Esophagus muscularis mucosa (tissue), 4 donors: ENCODE measurements at regions not wholly inside any gene's neighbourhood (a gene's known extent, or its start where the extent isn't known, plus 50 kb on each side); places are given as distances from the start of the nearest gene placed in this dataset.

Experiments
- DNase-seq: peaks from one replicate; pipeline ENCODE4 v3.0.0-alpha.2; 2017; ENCODE audit errors: extremely low spot score
- H3K27ac ChIP-seq, 4 donors: fragments of 200-600 bp; sonication (generic); replicated peaks in 1 of 4; 1 replicate in 3 of 4; 2 replicates in 1 of 4; pipeline ENCODE4 v1.5.1; 2016 to 2019; ENCODE audit warnings: mild to moderate bottlenecking in 1 of 4
- H3K27me3 ChIP-seq, 4 donors: fragments of 200-600 bp; sonication (generic); one replicate each; pipeline versions ENCODE4 v1.5.1 to v1.6.0; 2016 to 2019
- H3K36me3 ChIP-seq, 4 donors: fragments of 200-600 bp; sonication (generic); one replicate each; pipeline ENCODE4 v1.5.1; 2016 to 2019
- H3K4me1 ChIP-seq, 4 donors: fragments of 200-600 bp; sonication (generic); one replicate each; pipeline ENCODE4 v1.5.1; 2016 to 2019
- H3K4me3 ChIP-seq, 4 donors: fragments of 200-600 bp; sonication (generic); 1 replicate in 2 of 4; 2 replicates in 2 of 4; pipeline ENCODE4 v1.5.1; 2016 to 2019; ENCODE audit warnings: mild to moderate bottlenecking in 4 of 4, moderate library complexity in 1 of 4
- H3K9me3 ChIP-seq, 4 donors: fragments of 200-600 bp; sonication (generic); 1 replicate in 3 of 4; 2 replicates in 1 of 4; pipeline ENCODE4 v1.5.1; 2016 to 2019
- CTCF ChIP-seq, 3 experiments: fragments of 200-600 bp in 2 of 3; fragments of 450-650 bp in 1 of 3; sonication (generic) in 2 of 3; IDR thresholded peaks; one replicate each; pipeline ENCODE4 v1.5.1; 2017 to 2019; ENCODE audit warnings: antibody characterized with exemption in 3 of 3, mild to moderate bottlenecking in 2 of 3, moderate library complexity in 1 of 3
- EP300 ChIP-seq: sonication (generic); formaldehyde crosslinking; IDR thresholded peaks from one replicate; pipeline ENCODE4 v1.6.1; 2017; ENCODE audit warnings: antibody characterized with exemption
- POLR2A ChIP-seq: fragments of 450-650 bp; IDR thresholded peaks from one replicate; pipeline ENCODE4 v1.6.1; 2017; ENCODE audit warnings: antibody characterized with exemption, moderate library complexity, mild to moderate bottlenecking, low read depth
- POLR2AphosphoS5 ChIP-seq, 2 donors: sonication (generic); formaldehyde crosslinking; IDR thresholded peaks; one replicate each; pipeline ENCODE4 v1.6.1; 2017; ENCODE audit warnings: antibody characterized with exemption in 2 of 2
- WGBS: methylation state at CpG from one replicate; pipeline ENCODE4 v1.1.5; 2018; 5-methylcytosine and 5-hydroxymethylcytosine counted together
- intact Hi-C: fragments of 100-400 bp; cut with DNase I; formaldehyde crosslinking; loops from one replicate; pipeline ENCODE4 v1.15.1; 2023

- DNase-seq = no peak
- no peaks in the 10 kb centered on the region for H3K36me3 ChIP-seq
- peaks cover 13 to 17% (median 16%) of the 10 kb centered on the region in 4 donors for H3K4me1 ChIP-seq
- TF ChIP-seq POLR2AphosphoS5 (IDR thresholded peaks at IDR 0.05) (no peak), POLR2A (no peak), CTCF (IDR thresholded peaks at IDR 0.05) (no peak), EP300 (no peak)
- no peak overlapping the region for H3K27ac ChIP-seq
- no peak overlapping the region for H3K4me3 ChIP-seq
- H3K27me3 ChIP-seq = no peaks in the 10 kb centered on the region
- intact Hi-C loops = no loop called here
- 93% methylated on average over 2 of the region's 2 CpGs for WGBS
- no peaks in the 10 kb centered on the region for H3K9me3 ChIP-seq
Observed at GRCh38 chr18:46246101-46246500, 141.9 kb downstream of the HAUS1 start.

- TF ChIP-seq POLR2A = no peak
- no peak for TF ChIP-seq CTCF (IDR thresholded peaks at IDR 0.05)
- no peak for TF ChIP-seq POLR2AphosphoS5 (IDR thresholded peaks at IDR 0.05)
- no peak for TF ChIP-seq EP300
- H3K27ac ChIP-seq = no peak overlapping the region
- H3K9me3 ChIP-seq = no peaks in the 10 kb centered on the region
- no peaks in the 10 kb centered on the region for H3K36me3 ChIP-seq
- H3K4me3 ChIP-seq = no peak overlapping the region
- 96% methylated on average over 3 of the region's 3 CpGs for WGBS
- no peaks in the 10 kb centered on the region for H3K27me3 ChIP-seq
- intact Hi-C loops = no loop called here
- DNase-seq = no peak
- H3K4me1 ChIP-seq = peaks cover 15 to 21% (median 18%) of the 10 kb centered on the region in 4 donors
Observed at GRCh38 chr18:46247942-46248341, 143.8 kb downstream of the HAUS1 start.

- intact Hi-C loops = loop anchor here (5.0 kb wide), 1 partner anchor 78 kb away; a partner anchor contains a TSS
- Histone ChIP-seq H3K27ac (no peak overlapping the region), H3K4me3 (no peak overlapping the region), H3K36me3 (peaks cover 0 to 6% (median 0%) of the 10 kb centered on the region in 4 donors), H3K9me3 (no peaks in the 10 kb centered on the region), H3K27me3 (no peaks in the 10 kb centered on the region), H3K4me1 (peaks cover 15 to 37% (median 33%) of the 10 kb centered on the region in 4 donors)
- TF ChIP-seq POLR2AphosphoS5 (IDR thresholded peaks at IDR 0.05) (no peak), EP300 (no peak), CTCF (IDR thresholded peaks at IDR 0.05) (no peak), POLR2A (no peak)
- 52% methylated on average over 4 of the region's 4 CpGs for WGBS
- DNase-seq = no peak
Observed at GRCh38 chr18:46250084-46250811, 146.1 kb downstream of the HAUS1 start.

GRCh38 chr18:46250812-46251173 lies 146.6 kb downstream of the HAUS1 start:
- no peaks in the 10 kb centered on the region for H3K9me3 ChIP-seq
- intact Hi-C loops = loop anchor here (5.0 kb wide), 1 partner anchor 78 kb away; a partner anchor contains a TSS
- TF ChIP-seq EP300 (no peak), POLR2A (no peak), POLR2AphosphoS5 (IDR thresholded peaks at IDR 0.05) (no peak), CTCF (IDR thresholded peaks at IDR 0.05) (no peak)
- WGBS = 59% methylated on average over 2 of the region's 2 CpGs
- no peak overlapping the region for H3K27ac ChIP-seq
- no peak overlapping the region for H3K4me3 ChIP-seq
- peaks cover 0 to 6% (median 0%) of the 10 kb centered on the region in 4 donors for H3K36me3 ChIP-seq
- peaks cover 15 to 37% (median 33%) of the 10 kb centered on the region in 4 donors for H3K4me1 ChIP-seq
- no peak for DNase-seq
- H3K27me3 ChIP-seq = no peaks in the 10 kb centered on the region
